Liver (tissue), 3 donors: ENCODE measurements at regions not wholly inside any gene's neighbourhood (a gene's known extent, or its start where the extent isn't known, plus 50 kb on each side); places are given as distances from the start of the nearest gene placed in this dataset.

Experiments used
- EGR1 ChIP-seq, 2 donors: IDR thresholded peaks; 2 replicates each; pipeline ENCODE4 v1.6.1; 2016 to 2018; ENCODE audit warnings: antibody characterized with exemption in 2 of 2, low read depth in 2 of 2
- FOXA2 ChIP-seq: IDR thresholded peaks from 2 replicates; pipeline ENCODE4 v1.6.1; 2016; ENCODE audit warnings: antibody characterized with exemption
- JUND ChIP-seq, 2 donors: IDR thresholded peaks; 2 replicates each; pipeline ENCODE4 v1.6.1; 2016; ENCODE audit warnings: antibody characterized with exemption in 2 of 2
- TAF1 ChIP-seq: conservative IDR thresholded peaks from 2 replicates; pipeline ENCODE4 v1.6.1; 2016; ENCODE audit warnings: antibody characterized with exemption, mild to moderate bottlenecking
- TF ChIP-seq, protein P1 (sequence below): fragments of 150-350 bp; IDR thresholded peaks from 2 replicates; pipeline ENCODE4 v1.5.1; 2017; ENCODE audit warnings: improper control_type of control experiment, low read depth, low read length; ENCODE audit not compliant: missing input control
- TF ChIP-seq, protein P2 (sequence below): IDR thresholded peaks from 2 replicates; pipeline ENCODE4 v1.6.1; 2016; ENCODE audit warnings: antibody characterized with exemption, mild to moderate bottlenecking
- donor health status: healthy.
- donor health status: healthy.

DNA sequence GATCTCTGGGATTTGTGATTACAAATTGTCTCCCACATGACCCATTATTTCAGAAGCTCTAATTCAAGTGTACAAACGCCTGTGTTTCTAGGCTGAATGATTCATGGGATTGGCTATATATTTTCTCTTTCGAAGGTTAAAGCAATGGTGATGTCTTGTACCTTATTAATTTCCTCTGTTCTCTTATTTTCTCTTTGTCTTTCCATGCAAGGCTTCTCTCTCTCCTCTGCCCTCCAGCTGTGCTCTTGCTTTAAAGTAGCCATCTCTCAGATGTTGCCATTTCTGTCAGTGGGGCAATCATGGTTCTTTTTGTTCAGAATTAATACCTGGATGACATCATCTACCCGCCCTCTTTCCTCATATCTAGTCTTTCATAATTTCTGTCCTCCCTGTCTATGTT, 184.3 kb upstream of the ATP10B start:
- no peak for TF ChIP-seq EGR1 (IDR thresholded peaks at IDR 0.05; ENCODE audit: low read depth in 2 of 2)
- TF ChIP-seq FOXA2, result no peak
- no peak for TF ChIP-seq TAF1
- TF ChIP-seq, protein P1, sequence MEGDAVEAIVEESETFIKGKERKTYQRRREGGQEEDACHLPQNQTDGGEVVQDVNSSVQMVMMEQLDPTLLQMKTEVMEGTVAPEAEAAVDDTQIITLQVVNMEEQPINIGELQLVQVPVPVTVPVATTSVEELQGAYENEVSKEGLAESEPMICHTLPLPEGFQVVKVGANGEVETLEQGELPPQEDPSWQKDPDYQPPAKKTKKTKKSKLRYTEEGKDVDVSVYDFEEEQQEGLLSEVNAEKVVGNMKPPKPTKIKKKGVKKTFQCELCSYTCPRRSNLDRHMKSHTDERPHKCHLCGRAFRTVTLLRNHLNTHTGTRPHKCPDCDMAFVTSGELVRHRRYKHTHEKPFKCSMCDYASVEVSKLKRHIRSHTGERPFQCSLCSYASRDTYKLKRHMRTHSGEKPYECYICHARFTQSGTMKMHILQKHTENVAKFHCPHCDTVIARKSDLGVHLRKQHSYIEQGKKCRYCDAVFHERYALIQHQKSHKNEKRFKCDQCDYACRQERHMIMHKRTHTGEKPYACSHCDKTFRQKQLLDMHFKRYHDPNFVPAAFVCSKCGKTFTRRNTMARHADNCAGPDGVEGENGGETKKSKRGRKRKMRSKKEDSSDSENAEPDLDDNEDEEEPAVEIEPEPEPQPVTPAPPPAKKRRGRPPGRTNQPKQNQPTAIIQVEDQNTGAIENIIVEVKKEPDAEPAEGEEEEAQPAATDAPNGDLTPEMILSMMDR, result no peak
- TF ChIP-seq, protein P2, sequence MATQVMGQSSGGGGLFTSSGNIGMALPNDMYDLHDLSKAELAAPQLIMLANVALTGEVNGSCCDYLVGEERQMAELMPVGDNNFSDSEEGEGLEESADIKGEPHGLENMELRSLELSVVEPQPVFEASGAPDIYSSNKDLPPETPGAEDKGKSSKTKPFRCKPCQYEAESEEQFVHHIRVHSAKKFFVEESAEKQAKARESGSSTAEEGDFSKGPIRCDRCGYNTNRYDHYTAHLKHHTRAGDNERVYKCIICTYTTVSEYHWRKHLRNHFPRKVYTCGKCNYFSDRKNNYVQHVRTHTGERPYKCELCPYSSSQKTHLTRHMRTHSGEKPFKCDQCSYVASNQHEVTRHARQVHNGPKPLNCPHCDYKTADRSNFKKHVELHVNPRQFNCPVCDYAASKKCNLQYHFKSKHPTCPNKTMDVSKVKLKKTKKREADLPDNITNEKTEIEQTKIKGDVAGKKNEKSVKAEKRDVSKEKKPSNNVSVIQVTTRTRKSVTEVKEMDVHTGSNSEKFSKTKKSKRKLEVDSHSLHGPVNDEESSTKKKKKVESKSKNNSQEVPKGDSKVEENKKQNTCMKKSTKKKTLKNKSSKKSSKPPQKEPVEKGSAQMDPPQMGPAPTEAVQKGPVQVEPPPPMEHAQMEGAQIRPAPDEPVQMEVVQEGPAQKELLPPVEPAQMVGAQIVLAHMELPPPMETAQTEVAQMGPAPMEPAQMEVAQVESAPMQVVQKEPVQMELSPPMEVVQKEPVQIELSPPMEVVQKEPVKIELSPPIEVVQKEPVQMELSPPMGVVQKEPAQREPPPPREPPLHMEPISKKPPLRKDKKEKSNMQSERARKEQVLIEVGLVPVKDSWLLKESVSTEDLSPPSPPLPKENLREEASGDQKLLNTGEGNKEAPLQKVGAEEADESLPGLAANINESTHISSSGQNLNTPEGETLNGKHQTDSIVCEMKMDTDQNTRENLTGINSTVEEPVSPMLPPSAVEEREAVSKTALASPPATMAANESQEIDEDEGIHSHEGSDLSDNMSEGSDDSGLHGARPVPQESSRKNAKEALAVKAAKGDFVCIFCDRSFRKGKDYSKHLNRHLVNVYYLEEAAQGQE, result no peak
- TF ChIP-seq JUND (IDR thresholded peaks at IDR 0.05), result no peak
